ENCODE measurements at regions not wholly inside any gene's neighbourhood (a gene's known extent, or its start where the extent isn't known, plus 50 kb on each side); places are given as distances from the start of the nearest gene placed in this dataset.

DNA sequence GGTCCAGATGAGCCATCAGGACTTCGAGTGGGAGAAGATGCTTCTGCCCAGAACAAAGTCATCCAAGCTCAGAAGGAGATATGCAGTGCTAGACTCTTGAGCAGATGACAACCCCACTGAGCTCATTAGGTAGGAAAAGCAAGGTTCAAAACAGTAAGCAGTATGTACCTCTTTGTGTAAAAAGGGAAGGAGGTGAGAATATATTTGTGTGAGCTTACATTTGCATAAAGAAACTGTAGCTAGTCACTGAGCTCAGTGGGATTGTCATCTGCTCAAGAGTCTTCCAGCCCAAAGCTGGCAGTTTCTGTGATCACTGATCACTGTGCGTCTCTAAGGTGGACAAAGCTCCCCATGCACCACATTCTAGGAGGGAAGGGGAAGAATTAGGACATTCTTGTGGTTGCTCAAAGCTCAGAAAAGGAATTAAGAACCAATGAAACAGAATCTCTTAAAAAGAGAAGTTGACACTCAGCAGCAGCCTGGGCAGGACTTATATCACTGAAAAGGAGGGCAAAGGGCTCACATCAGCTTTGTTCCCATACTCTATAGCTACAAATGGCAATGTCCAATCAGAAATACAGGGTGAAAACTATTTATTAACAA lies 90.0 kb upstream of the MAFB start:
- TF ChIP-seq, protein P1, sequence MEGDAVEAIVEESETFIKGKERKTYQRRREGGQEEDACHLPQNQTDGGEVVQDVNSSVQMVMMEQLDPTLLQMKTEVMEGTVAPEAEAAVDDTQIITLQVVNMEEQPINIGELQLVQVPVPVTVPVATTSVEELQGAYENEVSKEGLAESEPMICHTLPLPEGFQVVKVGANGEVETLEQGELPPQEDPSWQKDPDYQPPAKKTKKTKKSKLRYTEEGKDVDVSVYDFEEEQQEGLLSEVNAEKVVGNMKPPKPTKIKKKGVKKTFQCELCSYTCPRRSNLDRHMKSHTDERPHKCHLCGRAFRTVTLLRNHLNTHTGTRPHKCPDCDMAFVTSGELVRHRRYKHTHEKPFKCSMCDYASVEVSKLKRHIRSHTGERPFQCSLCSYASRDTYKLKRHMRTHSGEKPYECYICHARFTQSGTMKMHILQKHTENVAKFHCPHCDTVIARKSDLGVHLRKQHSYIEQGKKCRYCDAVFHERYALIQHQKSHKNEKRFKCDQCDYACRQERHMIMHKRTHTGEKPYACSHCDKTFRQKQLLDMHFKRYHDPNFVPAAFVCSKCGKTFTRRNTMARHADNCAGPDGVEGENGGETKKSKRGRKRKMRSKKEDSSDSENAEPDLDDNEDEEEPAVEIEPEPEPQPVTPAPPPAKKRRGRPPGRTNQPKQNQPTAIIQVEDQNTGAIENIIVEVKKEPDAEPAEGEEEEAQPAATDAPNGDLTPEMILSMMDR (IDR thresholded peaks at IDR 0.05) = no peak
- TF ChIP-seq POLR2A (IDR thresholded peaks at IDR 0.05) = no peak

Data from breast epithelium (tissue), 3 donors.